ENCODE measurements at regions not wholly inside any gene's neighbourhood (a gene's known extent, or its start where the extent isn't known, plus 50 kb on each side); places are given as distances from the start of the nearest gene placed in this dataset.
"Not testable (repeated sequence)": the region's sequence is repeated elsewhere in the genome, so short reads cannot be mapped to it uniquely, and the experiment has no call there.

GRCh38 chr7:65509368-65510186 lies 135.9 kb downstream of the ZNF92 start:
- DNase-seq (ENCODE audit: extremely low read depth, low read depth) = no peak
- TF ChIP-seq CTCF (IDR thresholded peaks at IDR 0.05; ENCODE audit: low read depth, low read length) = no peak

- not testable (repeated sequence) for DNase-seq (ENCODE audit: extremely low read depth, low read depth)
These were observed 136.5 kb downstream of the ZNF92 start for GRCh38 chr7:65510187-65510538.

GRCh38 chr7:65519751-65520150 lies 146.1 kb downstream of the ZNF92 start:
- not testable (repeated sequence) for DNase-seq (ENCODE audit: extremely low read depth, low read depth)

GRCh38 chr7:65545465-65546161 lies 172.0 kb downstream of the ZNF92 start:
- not testable (repeated sequence) for DNase-seq (ENCODE audit: extremely low read depth, low read depth)

- not testable (repeated sequence) for DNase-seq (ENCODE audit: extremely low read depth, low read depth)
These were observed 176.2 kb downstream of the ZNF92 start for GRCh38 chr7:65549589-65550443.

DNA sequence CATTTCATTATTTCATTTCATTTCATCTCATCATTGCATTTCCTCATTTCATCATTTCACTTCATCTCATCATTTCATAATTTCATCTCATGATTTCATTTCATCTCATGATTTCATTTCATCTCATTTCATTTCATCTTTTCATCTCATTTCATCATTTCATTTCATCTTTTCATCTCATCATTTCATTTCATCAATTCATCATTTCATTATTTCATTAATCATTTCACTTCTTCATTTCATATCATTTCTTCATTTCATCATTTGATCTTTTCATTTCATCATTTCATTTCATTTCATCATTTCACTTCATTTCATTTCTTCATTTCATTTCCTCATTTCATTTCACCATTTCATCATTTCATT lies 176.8 kb downstream of the ZNF92 start:
- not testable (repeated sequence) for DNase-seq (ENCODE audit: extremely low read depth, low read depth)

DNA sequence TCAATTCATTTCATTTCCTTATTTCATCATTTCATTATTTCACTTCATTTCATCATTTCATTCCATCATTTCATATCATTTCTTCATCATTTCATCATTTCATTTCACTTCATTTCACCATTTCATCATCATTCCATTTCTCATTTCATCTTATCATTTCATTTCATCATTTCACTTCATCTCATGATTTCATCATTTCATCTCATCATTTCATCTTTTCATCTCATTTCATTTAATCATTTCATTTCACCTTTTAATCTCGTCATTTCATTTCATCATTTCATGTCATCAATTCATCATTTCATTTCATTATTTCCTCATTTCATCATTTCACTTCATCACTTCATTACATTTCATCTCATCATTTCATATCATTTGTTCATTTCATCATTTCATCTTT lies 177.4 kb downstream of the ZNF92 start:
- DNase-seq (ENCODE audit: extremely low read depth, low read depth) = not testable (repeated sequence)

DNA sequence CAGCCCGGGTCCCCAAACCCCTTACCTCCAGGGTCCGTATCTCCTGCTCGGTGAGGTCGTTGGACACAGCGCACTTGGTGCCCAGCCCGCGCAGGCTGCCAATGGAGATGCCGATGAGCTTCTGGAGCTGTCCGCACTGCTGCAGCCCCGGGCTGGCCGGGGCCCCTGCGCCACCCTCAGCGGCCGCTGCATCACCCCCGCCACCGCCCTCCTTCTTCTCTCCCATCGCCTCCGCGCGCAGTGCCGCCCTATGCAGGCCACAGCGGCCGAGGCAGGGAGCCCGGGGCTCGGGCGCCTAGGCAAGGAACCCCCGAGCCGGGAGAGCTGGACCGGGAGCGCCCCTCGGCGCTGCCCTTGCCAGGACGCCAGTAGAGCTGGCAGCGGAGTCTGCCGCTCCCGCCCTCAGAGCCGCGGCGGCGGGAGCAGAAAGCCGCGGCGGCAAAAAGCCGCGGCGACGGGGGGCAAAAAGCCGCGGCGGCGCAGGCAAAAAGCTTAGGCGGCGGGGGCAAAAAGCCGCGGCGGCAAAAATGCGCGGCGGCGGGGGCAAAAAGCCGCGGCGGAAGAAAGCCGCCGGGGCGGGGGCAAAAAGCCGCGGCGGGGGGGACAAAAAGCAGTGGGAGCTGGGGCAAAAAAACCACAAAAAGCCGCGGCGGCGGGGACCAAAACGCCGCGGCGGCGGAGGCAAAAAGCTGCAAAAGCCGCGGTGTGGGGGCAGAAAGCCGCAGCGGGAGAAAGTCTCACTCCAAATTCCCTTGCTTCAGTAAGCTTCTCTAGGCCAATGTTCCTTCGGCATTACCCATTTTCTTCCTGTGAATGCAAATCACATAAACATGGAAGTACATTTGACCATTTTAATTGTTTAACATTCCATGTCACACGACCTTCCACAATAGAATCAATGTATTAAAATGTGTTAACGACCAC lies 181.2 kb downstream of the ZNF92 start:
- DNase-seq (ENCODE audit: extremely low read depth, low read depth) = not testable (repeated sequence)

DNA sequence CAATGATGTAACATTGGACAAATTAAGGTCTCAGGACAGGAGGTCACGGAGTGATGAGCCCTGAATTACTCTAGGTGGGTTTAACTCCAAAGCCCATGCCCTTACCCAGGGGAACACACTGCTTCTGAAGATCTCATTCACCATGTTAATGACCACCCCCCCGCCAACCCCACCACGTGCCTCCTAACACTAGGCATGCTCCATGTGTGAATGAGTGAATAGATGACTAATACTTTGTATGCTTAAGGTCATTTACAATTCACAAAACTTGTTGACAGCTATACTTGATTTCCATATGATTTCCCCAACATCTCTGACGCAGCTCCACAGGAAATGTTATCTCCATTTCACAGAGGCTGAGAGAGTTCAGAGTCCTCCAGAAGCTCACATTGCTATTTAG lies 184.9 kb downstream of the ZNF92 start:
- DNase-seq (ENCODE audit: extremely low read depth, low read depth) = not testable (repeated sequence)

GRCh38 chr7:65561786-65562372 lies 188.2 kb downstream of the ZNF92 start:
- not testable (repeated sequence) for DNase-seq (ENCODE audit: extremely low read depth, low read depth)

GRCh38 chr7:65562522-65562921 lies 188.9 kb downstream of the ZNF92 start:
- DNase-seq (ENCODE audit: extremely low read depth, low read depth) = not testable (repeated sequence)

GRCh38 chr7:65563333-65563732 lies 189.7 kb downstream of the ZNF92 start:
- DNase-seq (ENCODE audit: extremely low read depth, low read depth) = not testable (repeated sequence)

GRCh38 chr7:65568226-65568625 lies 194.6 kb downstream of the ZNF92 start:
- DNase-seq (ENCODE audit: extremely low read depth, low read depth) = not testable (repeated sequence)

DNA sequence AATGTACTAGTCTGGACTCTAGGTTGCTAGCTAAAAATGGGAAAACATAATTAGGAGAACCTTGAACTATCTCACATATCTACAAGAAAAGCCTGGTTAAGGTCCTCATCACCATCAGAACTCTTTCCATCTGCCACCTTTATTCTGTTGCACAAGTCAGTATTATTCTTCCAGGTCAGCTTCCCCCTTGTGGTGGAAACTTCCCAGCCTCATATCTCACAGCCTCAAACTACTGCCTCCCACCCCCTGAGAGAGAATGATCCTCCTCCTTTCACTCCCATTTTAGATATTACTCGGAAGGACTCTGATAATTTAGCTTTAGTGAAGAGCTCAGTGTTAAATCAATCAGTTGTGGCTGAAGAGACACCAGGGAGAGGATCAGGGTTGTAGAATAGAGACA lies 197.3 kb downstream of the ZNF92 start:
- DNase-seq (ENCODE audit: extremely low read depth, low read depth) = not testable (repeated sequence)

GRCh38 chr7:65572581-65572980 lies 198.9 kb downstream of the ZNF92 start:
- not testable (repeated sequence) for DNase-seq (ENCODE audit: extremely low read depth, low read depth)

GRCh38 chr7:65576370-65576769 lies 202.7 kb downstream of the ZNF92 start:
- not testable (repeated sequence) for DNase-seq (ENCODE audit: extremely low read depth, low read depth)

- not testable (repeated sequence) for DNase-seq (ENCODE audit: extremely low read depth, low read depth)
These were observed 209.0 kb downstream of the ZNF92 start for GRCh38 chr7:65582518-65583119.

GRCh38 chr7:65602495-65602894 lies 228.8 kb downstream of the ZNF92 start:
- not testable (repeated sequence) for DNase-seq (ENCODE audit: extremely low read depth, low read depth)
